ENCODE measurements at regions not wholly inside any gene's neighbourhood (a gene's known extent, or its start where the extent isn't known, plus 50 kb on each side); places are given as distances from the start of the nearest gene placed in this dataset.
"Not testable (repeated sequence)": the region's sequence is repeated elsewhere in the genome, so short reads cannot be mapped to it uniquely, and the experiment has no call there.

- DNase-seq (ENCODE audit: low spot score), result no peak
These were observed 397.0 kb downstream of the GBE1 start for GRCh38 chr3:81364411-81364810.

- no peak for DNase-seq (ENCODE audit: low spot score)
These were observed 397.6 kb downstream of the GBE1 start for GRCh38 chr3:81363816-81364215.

GRCh38 chr3:81354119-81354518, 407.3 kb downstream of the GBE1 start:
- DNase-seq (ENCODE audit: low spot score), result no peak

- no peak for DNase-seq (ENCODE audit: low spot score)
These were observed 408.6 kb downstream of the GBE1 start for GRCh38 chr3:81352867-81353266.

GRCh38 chr3:81349816-81350340, 411.6 kb downstream of the GBE1 start:
- DNase-seq (ENCODE audit: low spot score), result no peak

GRCh38 chr3:81339040-81339845, 422.2 kb downstream of the GBE1 start:
- no peak for DNase-seq (ENCODE audit: low spot score)

GRCh38 chr3:81336470-81336869, 425.0 kb downstream of the GBE1 start:
- no peak for DNase-seq (ENCODE audit: low spot score)

- not testable (repeated sequence) for DNase-seq (ENCODE audit: low spot score)
These were observed 431.6 kb downstream of the GBE1 start for GRCh38 chr3:81329835-81330234.

GRCh38 chr3:81326245-81326644, 435.2 kb downstream of the GBE1 start:
- DNase-seq (ENCODE audit: low spot score), result no peak

GRCh38 chr3:81320862-81321261, 440.6 kb downstream of the GBE1 start:
- DNase-seq (ENCODE audit: low spot score), result no peak

- DNase-seq (ENCODE audit: low spot score), result no peak
These were observed 446.4 kb downstream of the GBE1 start for GRCh38 chr3:81315030-81315429.

- no peak for DNase-seq (ENCODE audit: low spot score)
These were observed 450.1 kb downstream of the GBE1 start for GRCh38 chr3:81311321-81311720.

GRCh38 chr3:81308306-81308705, 453.1 kb downstream of the GBE1 start:
- DNase-seq (ENCODE audit: low spot score), result no peak

- DNase-seq (ENCODE audit: low spot score), result no peak
These were observed 454.2 kb downstream of the GBE1 start for GRCh38 chr3:81307221-81307620.

- DNase-seq (ENCODE audit: low spot score), result no peak
These were observed 458.1 kb downstream of the GBE1 start for GRCh38 chr3:81303321-81303720.

GRCh38 chr3:81302045-81302444, 459.4 kb downstream of the GBE1 start:
- DNase-seq (ENCODE audit: low spot score), result no peak

GRCh38 chr3:81301230-81301629, 460.2 kb downstream of the GBE1 start:
- DNase-seq (ENCODE audit: low spot score), result no peak

GRCh38 chr3:81300324-81300927, 461.0 kb downstream of the GBE1 start:
- no peak for DNase-seq (ENCODE audit: low spot score)

GRCh38 chr3:81299481-81299880, 462.0 kb downstream of the GBE1 start:
- no peak for DNase-seq (ENCODE audit: low spot score)

- DNase-seq (ENCODE audit: low spot score), result no peak
These were observed 465.4 kb downstream of the GBE1 start for GRCh38 chr3:81295906-81296577.

- no peak for DNase-seq (ENCODE audit: low spot score)
These were observed 468.3 kb downstream of the GBE1 start for GRCh38 chr3:81293156-81293555.

GRCh38 chr3:81291586-81291985, 469.9 kb downstream of the GBE1 start:
- no peak for DNase-seq (ENCODE audit: low spot score)

- no peak for DNase-seq (ENCODE audit: low spot score)
These were observed 471.8 kb downstream of the GBE1 start for GRCh38 chr3:81289676-81290075.

Measured in hematopoietic multipotent progenitor cell treated with erythropoietin and hydrocortisone succinate and interleukin-3 and kit ligand, for 17 days (in vitro differentiated cells).